ENCODE measurements at regions not wholly inside any gene's neighbourhood (a gene's known extent, or its start where the extent isn't known, plus 50 kb on each side); places are given as distances from the start of the nearest gene placed in this dataset.
"Not testable (repeated sequence)": the region's sequence is repeated elsewhere in the genome, so short reads cannot be mapped to it uniquely, and the experiment has no call there.

DNA sequence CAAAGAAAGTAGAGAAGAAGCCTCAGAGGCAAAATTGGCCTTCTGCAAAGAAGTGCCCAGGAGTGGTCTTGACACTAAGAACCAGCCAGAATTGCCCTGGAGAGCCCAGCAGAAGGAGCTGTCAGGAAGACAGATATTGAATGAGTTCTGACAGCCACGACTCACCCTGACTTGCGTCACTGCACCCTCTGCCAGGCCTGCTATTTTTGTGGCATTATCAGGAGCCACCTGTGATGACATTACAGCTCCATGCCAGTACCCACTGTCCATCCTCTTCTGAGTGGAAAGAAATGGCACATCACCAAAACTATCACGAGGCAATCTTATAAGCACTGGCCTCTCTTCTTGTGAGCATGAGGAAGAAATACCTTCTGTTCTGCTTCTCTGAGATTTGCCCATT lies 67.7 kb downstream of the SMIM20 start:
- DNase-seq: no peak

DNA sequence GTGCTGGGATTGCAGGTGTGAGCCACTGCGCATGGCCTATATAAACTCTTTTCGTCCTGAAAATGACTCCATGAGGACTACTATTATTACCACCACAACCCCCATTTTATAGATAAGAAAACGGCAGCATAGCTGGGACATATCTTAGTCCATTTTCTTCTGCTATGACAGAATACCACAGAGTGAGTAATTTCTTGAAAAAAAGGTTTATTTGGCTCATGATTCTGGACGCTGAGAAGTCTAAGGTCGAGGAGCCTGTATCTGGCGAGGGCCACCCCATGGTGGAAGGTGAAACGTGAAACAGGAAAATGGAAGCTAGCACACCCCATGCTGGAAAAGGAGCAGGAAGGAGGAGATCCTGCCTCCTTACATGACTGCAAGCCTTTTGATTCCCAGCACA lies 68.9 kb downstream of the SMIM20 start:
- no peak for DNase-seq

DNA sequence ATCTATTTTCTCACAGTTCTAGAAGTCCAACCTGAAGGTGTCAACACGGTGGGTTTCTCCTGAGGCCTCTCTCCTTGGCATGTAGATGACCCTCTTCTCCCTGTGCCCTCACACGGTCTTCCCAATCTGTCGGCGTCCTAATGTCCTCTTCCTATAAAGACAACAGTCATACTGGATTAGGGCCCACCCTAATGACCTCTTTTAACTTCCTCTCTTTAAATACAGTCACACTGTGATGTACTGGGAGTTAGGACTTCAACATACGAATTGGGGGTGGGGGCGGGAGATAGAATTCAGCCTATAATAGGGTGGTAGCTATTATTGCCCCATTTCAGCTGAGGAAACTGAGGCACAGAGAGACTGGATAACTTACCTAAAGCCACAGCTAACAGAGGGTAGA lies 70.2 kb downstream of the SMIM20 start:
- DNase-seq: no peak

DNA sequence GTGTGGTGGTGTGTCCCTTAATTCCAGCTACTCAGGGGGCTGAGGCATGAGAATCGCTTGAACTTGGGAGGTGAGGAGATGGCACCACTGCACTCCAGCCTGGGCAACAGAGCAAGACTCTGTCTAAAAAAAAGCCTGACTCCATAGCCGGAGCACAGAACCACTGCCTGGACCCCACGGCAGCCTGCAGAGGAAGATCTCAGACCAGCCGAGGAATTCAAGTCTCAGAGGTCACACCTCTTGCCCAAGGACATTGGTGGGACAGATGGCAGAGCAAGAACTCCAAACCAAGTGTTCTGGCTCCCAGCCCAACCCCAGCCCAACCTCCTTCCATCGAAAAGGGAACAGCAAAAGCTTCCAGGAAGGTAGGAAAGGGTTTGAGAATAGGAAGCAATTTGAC lies 70.8 kb downstream of the SMIM20 start:
- DNase-seq: no peak

DNA sequence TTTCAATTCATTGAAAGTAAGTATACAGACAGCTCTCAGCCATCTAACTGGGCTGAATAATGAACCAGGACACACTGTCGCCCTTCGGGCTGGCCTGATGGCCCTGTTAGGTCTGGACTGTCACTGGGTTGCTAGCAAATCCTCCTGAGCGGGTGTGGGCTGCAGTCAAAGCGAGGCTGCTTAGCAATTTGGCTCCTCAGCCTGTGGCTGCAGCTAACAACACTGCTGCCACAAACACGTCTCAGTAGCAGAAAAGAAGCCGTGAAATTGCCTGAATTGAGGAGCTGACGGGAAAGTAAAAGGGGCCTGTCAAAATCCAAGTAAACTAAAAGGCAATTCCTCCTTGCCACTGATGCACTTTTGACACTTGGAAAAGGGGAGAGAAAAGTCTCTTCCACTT lies 72.8 kb downstream of the SMIM20 start:
- no peak for DNase-seq

DNA sequence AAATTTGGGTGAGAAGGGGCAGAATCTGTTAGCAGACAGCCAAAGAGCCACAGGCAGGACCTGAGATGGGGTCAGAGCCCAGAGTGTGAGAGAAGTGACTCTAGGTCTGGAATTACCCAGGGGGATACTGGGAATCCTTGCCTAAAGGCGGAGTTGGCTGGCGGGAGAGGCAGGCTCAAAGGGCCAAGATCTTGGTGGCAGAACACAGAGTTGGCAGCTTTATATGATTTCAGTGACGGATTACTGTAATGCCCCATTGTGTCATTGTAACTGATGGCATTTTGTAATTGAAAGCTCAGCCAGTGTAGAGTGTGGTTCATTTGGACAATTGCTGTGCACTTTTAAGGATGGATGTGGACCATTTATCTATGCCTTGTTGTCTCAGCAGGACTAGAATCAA lies 77.3 kb downstream of the SMIM20 start:
- DNase-seq: no peak

DNA sequence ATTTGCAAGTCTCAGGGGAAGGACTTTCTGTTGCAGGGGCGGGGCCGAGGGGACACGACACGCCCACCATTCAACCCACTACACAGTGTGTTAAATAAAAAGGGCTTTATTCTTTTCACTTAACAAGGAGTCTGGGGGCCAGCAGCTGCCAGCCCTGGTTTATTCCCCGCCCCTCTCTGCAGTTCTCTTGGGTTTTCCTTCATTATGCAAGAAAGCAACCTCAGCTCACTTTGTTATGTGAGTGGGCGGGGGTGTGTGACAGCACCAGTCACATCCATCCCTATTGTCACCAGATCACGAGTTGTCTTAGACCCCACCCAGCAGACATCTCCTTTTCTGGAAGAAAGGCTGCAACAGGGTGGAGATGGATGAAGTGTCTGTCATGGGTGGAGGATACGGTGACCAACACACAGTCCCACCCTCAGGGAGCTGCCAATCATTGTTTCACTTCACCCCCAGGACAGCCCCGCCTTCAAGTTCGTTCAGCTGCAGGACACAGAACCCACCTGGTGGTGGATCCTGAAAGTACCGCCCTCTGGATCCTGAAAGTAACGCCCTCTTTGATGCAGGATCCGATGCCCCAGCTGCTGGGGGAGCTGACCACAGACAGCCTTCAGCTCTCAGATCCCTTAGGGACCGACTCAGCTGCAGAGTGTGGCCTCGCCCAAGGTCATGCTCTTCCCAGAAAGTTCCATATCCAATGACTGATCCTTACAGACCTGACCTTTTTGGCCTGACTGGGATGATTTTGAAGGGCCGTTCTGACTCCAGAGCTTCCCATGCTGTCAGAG lies 79.6 kb downstream of the SMIM20 start:
- no peak for DNase-seq

DNA sequence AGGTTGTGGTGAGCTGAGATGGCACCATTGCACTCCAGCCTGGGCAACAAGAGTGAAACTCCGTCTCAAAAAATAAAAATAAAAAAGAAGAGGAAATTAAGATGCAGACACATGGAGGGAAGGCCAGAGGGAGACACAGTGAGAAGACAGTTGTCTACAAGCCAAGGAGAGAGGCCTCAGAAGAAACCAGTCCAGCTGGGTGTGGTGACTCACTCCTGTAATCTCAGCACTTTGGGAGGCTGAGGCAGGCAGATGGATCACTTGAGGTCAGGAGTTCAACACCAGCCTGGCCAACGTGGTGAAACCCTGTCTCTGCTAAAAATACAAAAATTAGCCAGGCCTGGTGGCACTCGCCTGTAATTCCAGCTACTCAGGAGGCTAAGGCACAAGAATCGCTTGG lies 80.6 kb downstream of the SMIM20 start:
- not testable (repeated sequence) for DNase-seq

DNA sequence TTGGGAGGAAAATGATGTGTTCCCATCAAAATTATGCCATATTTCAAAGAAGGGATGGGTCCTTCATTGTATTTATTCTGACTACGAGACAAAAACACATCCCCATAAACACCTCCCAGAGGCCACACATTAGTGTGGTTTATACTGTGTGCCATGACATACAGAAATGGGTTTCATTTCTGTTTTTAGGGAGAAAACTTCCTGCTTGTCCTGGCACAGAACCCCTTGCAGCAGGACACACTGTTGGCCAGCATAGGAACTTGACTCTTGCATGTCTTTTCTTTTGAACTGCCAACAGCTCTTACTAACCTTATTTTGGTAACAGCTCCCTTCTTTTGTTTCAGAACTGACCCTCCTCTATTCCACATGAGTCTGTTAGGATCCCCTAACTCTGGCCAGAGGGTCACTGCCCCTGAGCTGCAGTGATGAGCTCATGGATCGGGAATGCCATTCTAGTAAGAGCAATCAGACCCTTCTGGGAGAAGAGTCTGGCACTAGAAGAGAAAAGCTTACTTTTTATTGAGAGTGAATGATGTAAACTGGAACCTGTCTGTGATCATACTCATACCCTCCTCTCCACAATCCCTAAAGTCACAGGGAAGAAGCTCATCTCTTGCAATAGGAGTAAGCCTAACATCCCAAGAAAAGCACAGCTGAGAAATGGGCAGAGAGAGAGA lies 86.4 kb downstream of the SMIM20 start:
- no peak for DNase-seq

DNA sequence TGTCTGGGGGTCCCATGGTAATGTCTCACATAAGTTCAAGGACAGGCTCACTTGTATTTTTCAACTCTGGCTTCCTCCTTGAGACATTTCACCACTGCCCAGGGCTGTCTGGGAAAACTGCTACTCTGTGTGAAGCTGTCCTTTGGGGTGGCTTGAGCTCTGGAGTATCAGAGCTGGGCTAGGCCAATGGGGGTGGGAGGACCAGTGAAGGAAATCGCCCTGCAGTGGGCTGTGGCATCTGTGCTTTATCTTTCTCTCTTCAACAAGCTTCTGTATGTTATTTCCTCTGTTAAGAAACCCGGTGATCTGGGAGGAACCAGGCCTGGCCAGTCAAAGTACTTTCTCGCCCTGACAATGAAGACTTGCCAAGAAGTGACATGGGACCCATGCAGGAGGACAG lies 87.4 kb downstream of the SMIM20 start:
- no peak for DNase-seq

DNA sequence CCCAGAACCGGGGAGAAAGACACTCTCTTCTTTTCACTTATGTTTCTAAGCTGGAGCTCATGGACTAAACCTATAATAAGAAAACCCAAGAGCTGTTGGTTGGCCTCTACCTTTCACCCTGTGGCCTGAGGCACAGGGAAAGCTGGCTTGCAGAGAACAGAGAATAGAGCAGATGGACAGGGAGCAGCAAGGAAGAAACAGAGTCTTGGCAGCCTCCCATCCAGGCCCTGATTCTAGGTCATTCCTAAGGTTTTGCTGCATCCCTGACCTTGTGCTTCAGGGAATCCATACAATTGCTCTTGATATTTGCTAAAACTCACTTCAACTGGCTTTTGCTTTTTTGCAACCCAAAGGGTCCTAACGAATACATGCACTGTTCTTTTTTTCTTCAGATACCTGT lies 87.8 kb downstream of the SMIM20 start:
- DNase-seq: no peak

DNA sequence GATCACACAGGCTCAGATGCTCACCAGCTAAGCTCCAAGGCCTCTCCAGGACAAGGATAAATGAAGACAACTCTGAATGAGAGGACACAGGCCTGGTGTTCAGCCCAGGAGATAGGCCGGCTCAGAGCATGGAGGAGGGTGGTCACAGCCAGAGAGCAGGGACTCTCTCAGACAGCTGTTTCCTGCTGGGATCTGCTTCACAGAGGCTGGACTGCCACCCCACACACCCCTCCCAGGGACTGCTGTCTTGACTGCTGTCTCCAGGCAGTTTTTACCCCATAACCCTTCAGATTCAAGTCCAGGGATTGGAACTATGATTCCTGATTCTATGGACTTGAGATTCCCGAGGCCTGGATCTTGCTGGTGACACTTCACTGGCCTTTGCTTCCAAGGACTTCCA lies 89.0 kb downstream of the SMIM20 start:
- no peak for DNase-seq

DNA sequence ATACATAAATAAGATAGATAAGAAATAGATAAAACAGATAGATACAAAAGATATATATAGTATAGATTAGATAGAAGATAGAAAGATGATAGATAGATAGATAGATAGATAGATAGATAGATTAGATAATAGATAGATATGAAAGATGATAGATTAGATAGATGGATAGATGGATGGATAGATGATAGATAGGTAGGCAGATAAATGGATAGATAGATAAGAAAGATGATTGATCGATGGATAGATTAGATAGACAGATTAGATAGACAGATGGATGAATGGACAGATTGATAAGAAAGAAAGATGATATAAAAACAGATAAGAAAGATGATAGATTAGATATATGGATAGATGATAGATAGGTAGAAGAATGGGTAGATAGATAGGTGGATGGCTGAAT lies 90.3 kb downstream of the SMIM20 start:
- no peak for DNase-seq

DNA sequence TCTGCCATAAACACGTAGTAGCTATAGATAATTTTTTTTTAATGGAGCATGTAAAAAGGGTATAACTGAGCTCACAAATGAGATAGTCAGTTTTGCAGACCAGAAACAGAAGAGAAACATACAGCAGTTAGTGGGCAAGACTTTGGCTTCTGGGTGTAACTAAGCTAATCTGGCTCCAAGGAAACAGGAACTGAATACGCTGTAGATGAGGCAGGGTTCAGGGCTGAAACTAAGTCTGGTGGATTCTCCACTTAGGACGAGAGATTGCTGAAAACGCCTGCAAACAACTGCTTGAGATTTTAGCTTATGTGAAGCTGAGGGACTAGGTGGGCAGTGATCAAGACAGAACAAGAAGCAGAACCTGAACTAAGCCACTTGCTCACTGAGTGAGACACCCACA lies 91.7 kb downstream of the SMIM20 start:
- DNase-seq: no peak

DNA sequence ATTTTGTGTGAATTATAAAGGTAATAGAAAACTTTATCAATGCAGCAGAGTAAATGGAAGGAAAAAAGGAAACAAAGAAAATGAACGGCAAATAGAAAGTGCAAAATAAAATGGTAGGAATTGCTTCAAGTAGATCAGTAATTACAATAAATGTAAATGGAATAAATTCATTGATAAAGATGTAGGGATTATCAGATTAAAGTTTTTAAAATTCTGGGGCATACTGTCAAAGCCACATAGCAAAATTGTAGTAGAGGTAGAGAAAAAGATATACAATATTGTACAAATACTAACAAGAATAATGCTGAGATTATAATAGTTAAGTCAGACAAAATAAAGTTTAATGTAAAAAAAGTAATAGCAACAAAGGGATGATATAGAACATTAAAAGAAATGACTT lies 94.7 kb downstream of the SMIM20 start:
- no peak for DNase-seq

DNA sequence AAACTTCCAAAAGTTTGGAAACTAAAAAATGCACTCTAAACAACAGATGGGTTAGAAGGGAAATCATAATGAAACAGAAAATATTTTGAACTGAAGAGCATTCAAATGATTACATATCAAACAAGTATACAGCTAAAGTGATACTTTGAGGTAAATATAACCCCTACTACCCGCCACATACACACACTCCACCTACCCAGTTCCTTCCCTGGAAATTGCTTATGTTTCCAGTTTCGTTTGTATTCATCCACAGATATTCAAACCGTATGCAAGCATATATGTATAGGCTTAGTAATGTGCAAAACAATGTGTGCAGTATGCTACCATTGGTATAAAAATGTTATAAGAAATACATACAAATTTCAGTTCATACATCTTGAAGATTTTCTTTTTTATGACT lies 95.5 kb downstream of the SMIM20 start:
- DNase-seq: no peak

DNA sequence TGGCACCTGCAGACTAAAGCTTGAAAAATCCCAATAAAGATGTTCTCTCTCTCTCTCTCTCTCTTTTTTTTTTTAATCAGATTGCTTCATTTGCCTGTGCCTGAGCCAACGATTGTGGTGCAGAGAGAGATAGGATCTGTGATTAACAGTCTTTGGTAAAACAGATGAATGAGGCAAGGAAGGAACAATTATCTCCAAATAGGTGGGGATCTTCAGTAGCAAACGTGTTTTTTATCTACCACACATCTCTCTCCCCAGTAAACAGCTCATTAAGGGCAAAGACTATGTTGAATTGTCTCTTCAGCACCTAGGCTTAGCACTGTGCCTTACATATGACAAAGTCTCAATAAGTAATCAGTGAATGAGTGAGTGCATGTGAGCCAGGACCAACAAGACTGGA lies 96.3 kb downstream of the SMIM20 start:
- DNase-seq: no peak

DNA sequence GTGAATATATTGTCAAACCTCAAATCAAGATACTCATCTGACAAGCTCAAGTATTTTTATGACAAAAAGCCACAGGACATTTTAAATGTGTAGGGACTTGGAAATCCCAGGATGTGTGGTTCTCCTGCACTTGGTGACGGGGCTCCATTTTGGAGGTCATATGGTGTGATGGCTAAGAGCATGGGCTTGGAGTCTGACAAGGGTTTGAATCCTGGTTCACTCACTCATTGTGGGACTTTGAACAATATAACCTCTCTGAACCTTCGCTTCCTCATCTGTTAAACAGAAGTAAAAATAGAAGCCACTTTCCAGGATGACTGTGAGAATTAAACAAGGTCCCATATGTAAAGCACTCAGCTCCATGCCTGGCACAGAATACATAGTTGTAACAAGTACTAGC lies 99.6 kb downstream of the SMIM20 start:
- no peak for DNase-seq

DNA sequence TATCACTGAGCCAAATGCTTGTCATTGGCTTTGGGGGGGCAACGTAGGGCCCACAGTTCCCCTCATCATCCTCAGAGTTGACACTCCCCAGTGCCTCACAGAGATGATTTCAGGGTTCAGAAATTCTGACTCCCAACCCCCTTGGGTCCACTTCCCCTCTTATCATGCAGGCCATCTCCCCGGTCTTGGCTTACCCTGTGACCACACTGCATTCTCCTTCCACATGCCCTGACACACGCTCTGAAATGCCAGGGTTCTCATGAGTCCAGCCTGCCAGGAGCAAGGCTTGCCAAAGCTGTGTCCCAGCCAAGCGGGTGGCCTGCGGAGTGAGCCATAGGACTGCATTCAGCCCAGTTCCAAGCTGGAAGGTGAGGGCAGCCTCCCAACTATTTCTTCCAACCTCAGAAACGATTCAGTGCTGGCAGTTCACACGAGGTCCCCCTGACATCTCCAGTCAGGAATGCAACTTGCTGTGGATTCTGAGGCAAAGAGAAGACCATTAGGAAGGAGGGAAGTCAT lies 101.2 kb downstream of the SMIM20 start:
- no peak for DNase-seq

DNA sequence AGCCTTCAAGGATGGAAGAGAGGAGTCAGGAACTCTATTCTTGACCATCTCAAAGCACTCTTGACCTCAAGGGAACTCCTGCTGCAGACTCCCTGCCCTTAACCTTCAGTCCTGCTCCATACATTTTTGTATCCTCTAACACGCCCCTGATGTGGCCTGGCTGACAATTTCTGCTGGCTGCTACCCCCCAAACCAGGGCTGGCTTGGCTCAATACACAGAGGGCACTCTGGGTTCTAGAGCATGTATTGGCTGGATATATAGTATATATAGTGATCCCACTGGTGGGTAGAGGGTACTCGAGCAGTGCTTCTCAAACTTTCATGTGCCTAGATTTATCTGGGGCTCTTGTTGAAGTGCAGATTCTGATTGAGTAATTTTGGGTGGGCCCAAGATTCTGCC lies 101.9 kb downstream of the SMIM20 start:
- no peak for DNase-seq

DNA sequence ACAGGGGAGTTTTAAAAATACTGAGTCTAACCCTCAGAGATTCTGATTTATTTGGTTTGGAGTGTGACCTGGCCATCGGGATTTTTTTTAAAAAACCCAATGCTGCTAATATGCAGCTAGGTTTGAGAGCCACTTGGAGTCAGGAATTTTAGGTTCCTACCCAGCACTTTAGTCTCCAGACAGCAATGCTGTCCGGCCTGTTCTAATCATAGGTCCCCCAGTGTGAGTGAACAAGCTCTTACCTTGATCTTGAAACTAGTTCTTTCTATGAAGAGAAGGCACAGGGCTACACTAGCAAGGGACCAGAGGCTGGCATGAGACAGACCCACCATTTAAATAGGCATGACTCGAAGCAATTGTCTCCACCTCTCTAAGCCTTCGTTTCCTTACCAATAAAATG lies 103.5 kb downstream of the SMIM20 start:
- no peak for DNase-seq

DNA sequence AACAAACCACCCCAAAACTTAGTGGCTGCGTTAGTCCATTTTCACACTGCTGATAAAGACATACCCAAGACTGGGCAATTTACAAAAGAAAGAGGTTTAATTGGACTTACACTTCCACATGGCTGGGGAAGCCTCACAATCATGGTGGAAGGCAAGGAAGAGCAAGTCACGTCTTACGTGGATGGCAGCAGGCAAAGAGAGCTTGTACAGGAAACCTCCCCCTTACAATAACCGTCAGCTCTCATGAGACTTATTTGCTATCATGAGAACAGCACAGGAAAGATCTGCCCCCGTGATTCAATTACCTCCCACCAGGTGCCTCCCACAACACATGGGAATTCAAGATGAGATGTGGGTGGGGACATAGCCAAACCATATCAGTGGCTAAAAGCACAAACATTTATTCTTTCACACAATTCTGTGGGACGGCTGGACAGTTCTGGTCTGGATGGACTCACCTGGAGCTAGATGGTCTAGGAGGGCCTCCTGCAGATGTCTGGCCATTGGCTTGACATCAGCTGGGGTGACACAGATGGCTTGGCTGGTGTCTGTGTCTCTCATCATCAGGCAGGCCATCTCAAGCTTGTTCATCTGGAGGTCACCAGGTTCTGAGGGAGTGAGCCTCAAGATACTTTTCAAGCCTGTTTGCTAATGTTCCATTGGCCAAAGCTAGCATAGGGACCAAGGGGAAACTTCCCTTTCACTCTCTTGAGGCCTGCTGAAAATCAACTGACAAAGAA lies 104.1 kb downstream of the SMIM20 start:
- DNase-seq: not testable (repeated sequence)

DNA sequence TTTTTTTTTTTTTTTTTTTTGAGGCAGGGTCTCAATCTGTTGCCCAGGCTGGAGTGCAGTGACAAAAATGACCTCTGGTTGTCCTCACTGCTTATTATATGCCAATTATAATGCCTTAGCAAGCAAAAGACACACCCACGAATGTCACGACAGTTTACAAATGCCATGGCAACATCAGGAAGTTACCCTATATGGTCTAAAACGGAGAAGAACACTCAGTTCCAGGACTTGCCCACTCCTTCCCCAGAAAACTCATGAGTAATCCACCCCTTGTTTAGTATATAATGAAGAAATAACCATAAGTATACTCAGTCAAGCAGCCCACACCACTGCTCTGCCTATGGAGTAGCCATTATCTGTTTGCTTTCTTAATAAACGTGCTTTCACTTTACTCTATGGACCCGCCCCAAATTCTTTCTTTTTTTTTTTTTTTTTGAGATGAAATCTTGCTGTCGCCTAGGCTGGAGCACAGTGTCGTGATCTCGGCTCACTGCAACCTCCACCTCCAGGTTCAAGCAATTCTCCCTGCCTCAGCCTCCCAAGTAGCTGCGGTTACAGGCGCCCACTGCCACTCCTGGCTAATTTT lies 106.2 kb downstream of the SMIM20 start:
- no peak for DNase-seq

DNA sequence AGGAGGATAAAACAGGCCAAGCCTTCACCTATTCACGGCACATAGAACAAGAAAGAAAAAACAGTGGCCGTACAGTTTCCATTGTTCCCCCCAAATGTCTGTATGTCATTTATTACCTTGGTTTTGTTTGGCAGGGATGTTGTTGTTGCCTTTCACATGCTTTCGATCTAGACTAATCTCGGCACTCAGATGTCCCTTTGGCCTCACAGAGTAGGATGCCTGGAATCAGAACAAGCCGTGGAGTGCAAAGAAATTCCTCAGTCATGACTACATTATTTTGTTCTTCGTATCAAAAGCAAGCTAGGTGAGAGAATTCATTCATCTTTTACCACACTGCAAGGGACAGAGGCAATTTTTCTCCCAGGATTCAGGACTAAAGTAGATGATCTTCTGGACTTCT lies 106.9 kb downstream of the SMIM20 start:
- DNase-seq: no peak

Data from NCI-H345 (cell line).